K562 (cell line): ENCODE measurements at regions not wholly inside any gene's neighbourhood (a gene's known extent, or its start where the extent isn't known, plus 50 kb on each side); places are given as distances from the start of the nearest gene placed in this dataset.

Experiments used
- ATAC-seq: fragments of 200-7000 bp; cut with Tn5 transposase; 3 replicates; pipeline ENCODE4 v1.9.1; 2020; ENCODE audit warnings: moderate library complexity
- BruUV-seq: library from RNA; stranded (reverse); fragments of 400-500 nt; replicated peaks from 2 replicates; lab custom pipeline; 2021; lab: Mats Ljungman, UMichigan
- CTCF ChIA-PET: fragments of 300-600 bp; formaldehyde crosslinking; extraction: SDS; loops from one replicate; lab custom pipeline; 2021; ENCODE audit warnings: low intra/inter-chr PET ratio; lab: Yijun Ruan, JAX
- POLR2A ChIA-PET: fragments of 300-600, 350-650 bp; sonication (Branson Sonifier 250); formaldehyde crosslinking; extraction: SDS; loops from one replicate; lab custom pipeline; 2021; ENCODE audit warnings: antibody characterized with exemption, inconsistent platforms; lab: Yijun Ruan, JAX
- DNase-seq, 4 experiments: peaks; one replicate each; pipeline versions ENCODE4 v3.0.0 to v3.0.0-alpha.2; 2011 to 2018; ENCODE audit warnings: low spot score in 3 of 4, mixed read lengths in 3 of 4; ENCODE audit errors: extremely low read depth in 1 of 4
- FAIRE-seq: peaks from 2 replicates; lab custom pipeline; 2011; peaks lifted over from hg19 to GRCh38; lab: Jason Lieb, UNC
- H2AFZ ChIP-seq: 2 replicates; pipeline ENCODE4 v1.6.0; 2011; ENCODE audit warnings: low read depth, low read length, control low read depth, inconsistent platforms
- H3K27ac ChIP-seq: fragments of 200-600 bp; 3 replicates; pipeline ENCODE4 v1.8.0; 2011; ENCODE audit warnings: low read depth, mild to moderate bottlenecking, control low read depth, inconsistent platforms, low read length, moderate library complexity, mixed read lengths; ENCODE audit errors: extremely low read depth
- H3K27me3 ChIP-seq, 2 experiments: fragments of 300-600 bp in 1 of 2; 2 replicates in 1 of 2; 3 replicates in 1 of 2; pipeline versions ENCODE4 v1.6.0 to v1.8.0; 2011; ENCODE audit warnings: inconsistent platforms in 2 of 2, low read length in 2 of 2, mild to moderate bottlenecking in 1 of 2, mixed read lengths in 1 of 2, moderate library complexity in 1 of 2; ENCODE audit not compliant: control insufficient read depth in 2 of 2, insufficient read depth in 2 of 2
- H3K36me3 ChIP-seq: fragments of 300-600 bp; 3 replicates; pipeline ENCODE4 v1.8.0; 2011; ENCODE audit warnings: mild to moderate bottlenecking, low read length, inconsistent platforms; ENCODE audit not compliant: control insufficient read depth, insufficient read depth
- H3K4me1 ChIP-seq, 2 experiments: fragments of 200-600 bp in 1 of 2; replicated peaks in 1 of 2; 2 replicates in 1 of 2; 3 replicates in 1 of 2; pipeline versions ENCODE4 v1.5.1 to v1.8.0; 2011; ENCODE audit warnings: inconsistent platforms in 2 of 2, low read length in 2 of 2, mild to moderate bottlenecking in 1 of 2, mixed read lengths in 1 of 2, moderate library complexity in 1 of 2; ENCODE audit not compliant: control insufficient read depth in 2 of 2, insufficient read depth in 2 of 2
- H3K4me2 ChIP-seq: 2 replicates; pipeline ENCODE4 v1.6.1; 2011; ENCODE audit warnings: low read length, control low read depth, inconsistent platforms, mixed read lengths; ENCODE audit not compliant: insufficient read depth
- H3K4me3 ChIP-seq: fragments of 200-600 bp; sonication (generic), shearing (Covaris generic); 2 replicates; pipeline ENCODE4 v1.5.1; 2016; ENCODE audit warnings: control low read depth, inconsistent platforms
- H3K79me2 ChIP-seq: fragments of 200-600 bp; 3 replicates; pipeline ENCODE4 v1.8.0; 2011; ENCODE audit warnings: low read length, inconsistent platforms; ENCODE audit not compliant: control insufficient read depth, insufficient read depth
- H3K9ac ChIP-seq, 2 experiments: 2 replicates each; pipeline versions ENCODE4 v1.6.0 to v1.6.1; 2011; ENCODE audit warnings: low read depth in 2 of 2, low read length in 2 of 2, control low read depth in 1 of 2, inconsistent platforms in 1 of 2, mild to moderate bottlenecking in 1 of 2, mixed read lengths in 1 of 2; ENCODE audit not compliant: insufficient read depth in 1 of 2
- H3K9me1 ChIP-seq: one replicate; pipeline ENCODE4 v1.6.0; 2011; ENCODE audit warnings: inconsistent platforms, mild to moderate bottlenecking, low read length, moderate library complexity; ENCODE audit not compliant: control insufficient read depth, insufficient read depth
- H3K9me3 ChIP-seq: replicated peaks from 2 replicates; pipeline ENCODE4 v1.5.1; 2011; ENCODE audit warnings: low read depth, low read length, inconsistent platforms; ENCODE audit not compliant: control insufficient read depth, insufficient read depth
- H4K20me1 ChIP-seq: replicated peaks from 2 replicates; pipeline ENCODE4 v1.6.1; 2011; ENCODE audit warnings: low read length, inconsistent platforms, mixed read lengths; ENCODE audit not compliant: control insufficient read depth, insufficient read depth
- CHD2 ChIP-seq: IDR thresholded peaks from 2 replicates; pipeline ENCODE4 v1.6.1; 2011; ENCODE audit warnings: low read depth, low read length
- CXXC5 ChIP-seq: fragments of 250-450 bp; sonication (Bioruptor Pico); IDR thresholded peaks from 2 replicates; pipeline ENCODE4 v1.8.0; 2022; ENCODE audit warnings: inconsistent platforms, mild to moderate bottlenecking, moderate library complexity
- RBM22 ChIP-seq: fragments of 200-400 bp; formaldehyde crosslinking; IDR thresholded peaks from 2 replicates; pipeline ENCODE4 v1.6.1; 2018; ENCODE audit warnings: low read length, low read depth; ENCODE audit not compliant: poor library complexity, severe bottlenecking
- TAF1 ChIP-seq: IDR thresholded peaks from 2 replicates; pipeline ENCODE4 v1.6.1; 2011; ENCODE audit warnings: mild to moderate bottlenecking, low read length, moderate library complexity; ENCODE audit not compliant: insufficient read depth, control insufficient read depth, severe bottlenecking; ENCODE audit errors: extremely low read depth
- XRCC5 ChIP-seq: fragments of 200-400 bp; formaldehyde crosslinking; IDR thresholded peaks from 2 replicates; pipeline ENCODE4 v1.6.1; 2017; ENCODE audit warnings: low read depth, mild to moderate bottlenecking, low read length
- ZBTB49 ChIP-seq: sonication (generic); formaldehyde crosslinking; IDR thresholded peaks from 2 replicates; pipeline ENCODE4 v1.8.0; 2022; ENCODE audit warnings: missing genetic modification reagents, mild to moderate bottlenecking, borderline replicate concordance
- ZNF76 ChIP-seq: fragments of 250-450 bp; sonication (Bioruptor Pico); IDR thresholded peaks from 2 replicates; pipeline ENCODE4 v1.4.0; 2020; ENCODE audit warnings: mild to moderate bottlenecking, moderate library complexity, borderline replicate concordance
- WGBS: fragments of 100-300 bp; shearing (Covaris generic); methylation state at CpG from one replicate; pipeline ENCODE4 v1.1.6; 2016; ENCODE audit warnings: low coverage, mixed read lengths; ENCODE audit not compliant: insufficient coverage; ENCODE audit errors: missing lambda C conversion rate; 5-methylcytosine and 5-hydroxymethylcytosine counted together
- in situ Hi-C: fragments of 300-500 bp; cut with MboI; formaldehyde crosslinking; loops from 4 replicates; pipeline ENCODE4 v1.15.0; 2018; ENCODE audit warnings: inconsistent platforms, mixed read lengths
- intact Hi-C: fragments of 100-400 bp; cut with micrococcal nuclease; formaldehyde crosslinking; loops from 2 replicates; pipeline ENCODE4 v1.14.2; 2022
- TF ChIP-seq, protein P1 (sequence below): sonication (generic); formaldehyde crosslinking; IDR thresholded peaks from 2 replicates; pipeline ENCODE4 v1.8.1; 2022; ENCODE audit warnings: missing genetic modification reagents
- TF ChIP-seq, protein P2 (sequence below): IDR thresholded peaks from 2 replicates; pipeline ENCODE4 v1.6.1; 2011; ENCODE audit warnings: borderline replicate concordance, low read depth, mild to moderate bottlenecking, moderate library complexity, low read length; ENCODE audit not compliant: insufficient read depth, poor library complexity, severe bottlenecking
- TF ChIP-seq, protein P3 (sequence below): IDR thresholded peaks from 3 replicates; pipeline ENCODE4 v1.6.1; 2011; ENCODE audit warnings: borderline replicate concordance, mild to moderate bottlenecking; ENCODE audit not compliant: insufficient read length, insufficient read depth
- TF ChIP-seq, protein P4 (sequence below): fragments of 450-650 bp; formaldehyde crosslinking; IDR thresholded peaks from 2 replicates; pipeline ENCODE4 v1.4.0; 2020; ENCODE audit warnings: mild to moderate bottlenecking, moderate library complexity

DNA sequence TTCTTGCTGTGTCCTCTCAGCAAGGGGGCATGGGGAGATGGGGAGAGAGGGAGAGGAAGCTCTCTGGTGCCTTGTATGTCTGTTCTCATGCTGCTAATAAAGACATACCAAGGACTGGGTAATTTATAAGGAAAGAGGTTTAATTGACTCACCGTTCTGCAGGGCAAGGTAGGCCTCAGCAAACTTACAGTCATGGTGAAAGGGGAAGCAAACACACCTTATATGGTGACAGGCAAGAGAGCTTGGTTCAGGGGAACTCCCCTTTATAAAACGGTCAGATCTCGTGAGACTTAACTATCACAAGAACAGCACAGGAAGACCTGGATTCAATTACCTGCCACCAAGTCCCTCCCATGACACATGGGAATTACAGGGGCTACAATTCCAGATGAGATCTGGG is 464.7 kb upstream of the CELF2 start:
- Histone ChIP-seq H3K4me3 (no peak overlapping the region), H4K20me1 (no peaks in the 10 kb centered on the region), H3K9ac (no peak overlapping the region), H3K36me3 (no peaks in the 10 kb centered on the region), H3K79me2 (no peaks in the 10 kb centered on the region), H3K4me2 (no peak overlapping the region), H3K27me3 (no peaks in the 10 kb centered on the region), H2AFZ (no peak overlapping the region), H3K4me1 (no peaks in the 10 kb centered on the region), H3K9me1 (no peaks in the 10 kb centered on the region), H3K27ac (no peak overlapping the region), H3K9me3 (no peaks in the 10 kb centered on the region)
- in situ Hi-C loops, result no loop called here
- ATAC-seq, result no peak
- no TSS peak for BruUV-seq
- TF ChIP-seq TAF1 (no peak), CXXC5 (CRISPR knock-in tag) (no peak), ZNF76 (no peak), CHD2 (no peak), ZBTB49 (CRISPR knock-in tag) (no peak), XRCC5 (no peak), RBM22 (no peak)
- TF ChIP-seq, protein P1, sequence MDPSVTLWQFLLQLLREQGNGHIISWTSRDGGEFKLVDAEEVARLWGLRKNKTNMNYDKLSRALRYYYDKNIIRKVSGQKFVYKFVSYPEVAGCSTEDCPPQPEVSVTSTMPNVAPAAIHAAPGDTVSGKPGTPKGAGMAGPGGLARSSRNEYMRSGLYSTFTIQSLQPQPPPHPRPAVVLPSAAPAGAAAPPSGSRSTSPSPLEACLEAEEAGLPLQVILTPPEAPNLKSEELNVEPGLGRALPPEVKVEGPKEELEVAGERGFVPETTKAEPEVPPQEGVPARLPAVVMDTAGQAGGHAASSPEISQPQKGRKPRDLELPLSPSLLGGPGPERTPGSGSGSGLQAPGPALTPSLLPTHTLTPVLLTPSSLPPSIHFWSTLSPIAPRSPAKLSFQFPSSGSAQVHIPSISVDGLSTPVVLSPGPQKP (CRISPR knock-in tag), result no peak
- TF ChIP-seq, protein P2, sequence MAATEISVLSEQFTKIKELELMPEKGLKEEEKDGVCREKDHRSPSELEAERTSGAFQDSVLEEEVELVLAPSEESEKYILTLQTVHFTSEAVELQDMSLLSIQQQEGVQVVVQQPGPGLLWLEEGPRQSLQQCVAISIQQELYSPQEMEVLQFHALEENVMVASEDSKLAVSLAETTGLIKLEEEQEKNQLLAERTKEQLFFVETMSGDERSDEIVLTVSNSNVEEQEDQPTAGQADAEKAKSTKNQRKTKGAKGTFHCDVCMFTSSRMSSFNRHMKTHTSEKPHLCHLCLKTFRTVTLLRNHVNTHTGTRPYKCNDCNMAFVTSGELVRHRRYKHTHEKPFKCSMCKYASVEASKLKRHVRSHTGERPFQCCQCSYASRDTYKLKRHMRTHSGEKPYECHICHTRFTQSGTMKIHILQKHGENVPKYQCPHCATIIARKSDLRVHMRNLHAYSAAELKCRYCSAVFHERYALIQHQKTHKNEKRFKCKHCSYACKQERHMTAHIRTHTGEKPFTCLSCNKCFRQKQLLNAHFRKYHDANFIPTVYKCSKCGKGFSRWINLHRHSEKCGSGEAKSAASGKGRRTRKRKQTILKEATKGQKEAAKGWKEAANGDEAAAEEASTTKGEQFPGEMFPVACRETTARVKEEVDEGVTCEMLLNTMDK, result no peak
- TF ChIP-seq, protein P3, sequence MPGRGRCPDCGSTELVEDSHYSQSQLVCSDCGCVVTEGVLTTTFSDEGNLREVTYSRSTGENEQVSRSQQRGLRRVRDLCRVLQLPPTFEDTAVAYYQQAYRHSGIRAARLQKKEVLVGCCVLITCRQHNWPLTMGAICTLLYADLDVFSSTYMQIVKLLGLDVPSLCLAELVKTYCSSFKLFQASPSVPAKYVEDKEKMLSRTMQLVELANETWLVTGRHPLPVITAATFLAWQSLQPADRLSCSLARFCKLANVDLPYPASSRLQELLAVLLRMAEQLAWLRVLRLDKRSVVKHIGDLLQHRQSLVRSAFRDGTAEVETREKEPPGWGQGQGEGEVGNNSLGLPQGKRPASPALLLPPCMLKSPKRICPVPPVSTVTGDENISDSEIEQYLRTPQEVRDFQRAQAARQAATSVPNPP, result no peak
- TF ChIP-seq, protein P4, sequence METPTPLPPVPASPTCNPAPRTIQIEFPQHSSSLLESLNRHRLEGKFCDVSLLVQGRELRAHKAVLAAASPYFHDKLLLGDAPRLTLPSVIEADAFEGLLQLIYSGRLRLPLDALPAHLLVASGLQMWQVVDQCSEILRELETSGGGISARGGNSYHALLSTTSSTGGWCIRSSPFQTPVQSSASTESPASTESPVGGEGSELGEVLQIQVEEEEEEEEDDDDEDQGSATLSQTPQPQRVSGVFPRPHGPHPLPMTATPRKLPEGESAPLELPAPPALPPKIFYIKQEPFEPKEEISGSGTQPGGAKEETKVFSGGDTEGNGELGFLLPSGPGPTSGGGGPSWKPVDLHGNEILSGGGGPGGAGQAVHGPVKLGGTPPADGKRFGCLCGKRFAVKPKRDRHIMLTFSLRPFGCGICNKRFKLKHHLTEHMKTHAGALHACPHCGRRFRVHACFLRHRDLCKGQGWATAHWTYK (CRISPR knock-in tag), result no peak
- WGBS, result 0% methylated on average over 3 of the region's 3 CpGs
- no peak for FAIRE-seq
- no peak for DNase-seq
- intact Hi-C loops, result no loop called here
- ChIA-PET POLR2A (interaction anchor here (0.7 kb wide), 1 partner anchor 160 kb away, joined by 3 read pairs; no protein-coding TSS in a partner anchor), CTCF (no interaction called here)
